ENCODE measurements at regions not wholly inside any gene's neighbourhood (a gene's known extent, or its start where the extent isn't known, plus 50 kb on each side); places are given as distances from the start of the nearest gene placed in this dataset.

- DNase-seq (ENCODE audit: low spot score), result no peak
Observed at GRCh38 chr14:58846682-58847465, 209.1 kb downstream of the DACT1 start.

GRCh38 chr14:58848365-58848764, 210.6 kb downstream of the DACT1 start:
- no peak for DNase-seq (ENCODE audit: low spot score)

- no peak for DNase-seq (ENCODE audit: low spot score)
Observed at GRCh38 chr14:58849601-58850000, 211.8 kb downstream of the DACT1 start.

- no peak for DNase-seq (ENCODE audit: low spot score)
Observed at GRCh38 chr14:58850011-58850410, 212.2 kb downstream of the DACT1 start.

- no peak for DNase-seq (ENCODE audit: low spot score)
Observed at GRCh38 chr14:58861586-58861985, 223.8 kb downstream of the DACT1 start.

GRCh38 chr14:58862416-58863160, 224.8 kb downstream of the DACT1 start:
- DNase-seq (ENCODE audit: low spot score), result no peak

- no peak for DNase-seq (ENCODE audit: low spot score)
Observed at GRCh38 chr14:58863661-58864345, 226.0 kb downstream of the DACT1 start.

GRCh38 chr14:58864751-58865513, 227.2 kb downstream of the DACT1 start:
- DNase-seq (ENCODE audit: low spot score), result no peak

- no peak for DNase-seq (ENCODE audit: low spot score)
Observed at GRCh38 chr14:58865514-58866281, 227.9 kb downstream of the DACT1 start.

- DNase-seq (ENCODE audit: low spot score), result no peak
Observed at GRCh38 chr14:58866391-58866790, 228.6 kb downstream of the DACT1 start.

GRCh38 chr14:58870961-58871360, 233.2 kb downstream of the DACT1 start:
- no peak for DNase-seq (ENCODE audit: low spot score)

- no peak for DNase-seq (ENCODE audit: low spot score)
Observed at GRCh38 chr14:58871573-58871972, 233.8 kb downstream of the DACT1 start.

- DNase-seq (ENCODE audit: low spot score), result no peak
Observed at GRCh38 chr14:58872061-58872460, 234.3 kb downstream of the DACT1 start.

GRCh38 chr14:58873228-58873953, 235.6 kb downstream of the DACT1 start:
- DNase-seq (ENCODE audit: low spot score), result no peak

- DNase-seq (ENCODE audit: low spot score), result no peak
Observed at GRCh38 chr14:58875613-58876012, 237.9 kb downstream of the DACT1 start.

- DNase-seq (ENCODE audit: low spot score), result no peak
Observed at GRCh38 chr14:58876608-58877007, 238.8 kb downstream of the DACT1 start.

- no peak for DNase-seq (ENCODE audit: low spot score)
Observed at GRCh38 chr14:58878439-58879139, 240.8 kb downstream of the DACT1 start.

GRCh38 chr14:58881433-58881832, 243.7 kb downstream of the DACT1 start:
- DNase-seq (ENCODE audit: low spot score), result no peak

- DNase-seq (ENCODE audit: low spot score), result no peak
Observed at GRCh38 chr14:58882577-58883018, 244.8 kb downstream of the DACT1 start.

GRCh38 chr14:58884442-58884841, 246.7 kb downstream of the DACT1 start:
- DNase-seq (ENCODE audit: low spot score), result no peak

Data from A172 (cell line).